A673 (cell line): ENCODE measurements at regions not wholly inside any gene's neighbourhood (a gene's known extent, or its start where the extent isn't known, plus 50 kb on each side); places are given as distances from the start of the nearest gene placed in this dataset.

Experiments used
- CTCF ChIP-seq: fragments of 300-800, 200-600 bp; sonication (generic); conservative IDR thresholded peaks from 2 replicates; pipeline ENCODE4 v1.5.1; 2017; ENCODE audit warnings: low read depth, mild to moderate bottlenecking, antibody characterized with exemption, low read length, moderate library complexity, mixed read lengths
- EZH2 ChIP-seq: fragments of 200-600 bp; sonication (generic); IDR thresholded peaks from 2 replicates; pipeline ENCODE4 v1.6.1; 2017; ENCODE audit warnings: borderline replicate concordance, low read depth, mild to moderate bottlenecking, mixed read lengths, antibody characterized with exemption, low read length; ENCODE audit not compliant: poor library complexity, severe bottlenecking

GRCh38 chr15:47961401-47962090, 159.2 kb upstream of the SLC24A5 start:
- TF ChIP-seq CTCF (no peak), EZH2 (no peak)
